MCF 10A (cell line): ENCODE measurements at regions not wholly inside any gene's neighbourhood (a gene's known extent, or its start where the extent isn't known, plus 50 kb on each side); places are given as distances from the start of the nearest gene placed in this dataset.

Experiments used
- BruUV-seq: library from RNA; stranded (reverse); fragments of 400-500 nt; replicated peaks from 2 replicates; lab custom pipeline; 2021; lab: Mats Ljungman, UMichigan
- CTCF ChIA-PET: fragments of 300-600 bp; sonication (Branson Sonifier 250); formaldehyde crosslinking; extraction: SDS; loops from one replicate; lab custom pipeline; 2021; ENCODE audit warnings: antibody characterized with exemption, inconsistent platforms; lab: Yijun Ruan, JAX
- POLR2A ChIA-PET: fragments of 300-600, 350-650 bp; sonication (Branson Sonifier 250); formaldehyde crosslinking; extraction: SDS; loops from one replicate; lab custom pipeline; 2020; ENCODE audit warnings: antibody characterized with exemption, inconsistent platforms; lab: Yijun Ruan, JAX
- DNase-seq: peaks from one replicate; pipeline ENCODE4 v3.0.0-alpha.2; 2018; ENCODE audit not compliant: unreplicated experiment
- H3K27ac Mint-ChIP-seq: one replicate; pipeline ENCODE4 v1.8.0; 2022; ENCODE audit warnings: mild to moderate bottlenecking, low read depth, mixed read lengths; ENCODE audit not compliant: unreplicated experiment
- H3K27me3 Mint-ChIP-seq: one replicate; pipeline ENCODE4 v1.8.0; 2022; ENCODE audit warnings: mixed read lengths; ENCODE audit not compliant: insufficient read depth, unreplicated experiment
- H3K36me3 Mint-ChIP-seq: one replicate; pipeline ENCODE4 v1.8.0; 2022; ENCODE audit warnings: mild to moderate bottlenecking, moderate library complexity, mixed read lengths; ENCODE audit not compliant: insufficient read depth, unreplicated experiment
- H3K4me1 Mint-ChIP-seq: one replicate; pipeline ENCODE4 v1.8.0; 2022; ENCODE audit warnings: mixed read lengths; ENCODE audit not compliant: insufficient read depth, unreplicated experiment
- H3K4me3 Mint-ChIP-seq: one replicate; pipeline ENCODE4 v1.8.0; 2022; ENCODE audit warnings: mild to moderate bottlenecking, moderate library complexity, mixed read lengths; ENCODE audit not compliant: unreplicated experiment
- H3K9me3 Mint-ChIP-seq: one replicate; pipeline ENCODE4 v1.8.0; 2022; ENCODE audit warnings: mixed read lengths; ENCODE audit not compliant: unreplicated experiment
- CTCF ChIP-seq: fragments of 200-600 bp; IDR thresholded peaks from one replicate; pipeline ENCODE4 v1.8.0; 2022; ENCODE audit warnings: antibody characterized with exemption, mild to moderate bottlenecking; ENCODE audit not compliant: unreplicated experiment
- intact Hi-C: fragments of 100-400 bp; cut with micrococcal nuclease; formaldehyde crosslinking; loops from 2 replicates; pipeline ENCODE4 v1.14.1; 2022

GRCh38 chrY:15456491-15456890, 932.2 kb downstream of the NLGN4Y start:
- no peaks in the 10 kb centered on the region for H3K9me3 Mint-ChIP-seq
- H3K4me1 Mint-ChIP-seq, result no peaks in the 10 kb centered on the region
- ChIA-PET POLR2A (no interaction called here), CTCF (no interaction called here)
- intact Hi-C loops, result no loop called here
- no peaks in the 10 kb centered on the region for H3K27me3 Mint-ChIP-seq
- H3K36me3 Mint-ChIP-seq, result no peaks in the 10 kb centered on the region
- H3K27ac Mint-ChIP-seq, result no peak overlapping the region
- BruUV-seq, result no TSS peak
- H3K4me3 Mint-ChIP-seq, result no peak overlapping the region
- no peak for DNase-seq
- TF ChIP-seq CTCF, result no peak

GRCh38 chrY:15457682-15458081, 933.4 kb downstream of the NLGN4Y start:
- DNase-seq, result no peak
- intact Hi-C loops, result no loop called here
- Mint-ChIP-seq H3K9me3 (no peaks in the 10 kb centered on the region), H3K27me3 (no peaks in the 10 kb centered on the region), H3K36me3 (no peaks in the 10 kb centered on the region), H3K27ac (no peak overlapping the region), H3K4me3 (no peak overlapping the region), H3K4me1 (no peaks in the 10 kb centered on the region)
- BruUV-seq, result no TSS peak
- TF ChIP-seq CTCF, result no peak
- CTCF ChIA-PET, result no interaction called here
- POLR2A ChIA-PET, result no interaction called here

- intact Hi-C loops, result no loop called here
- Mint-ChIP-seq H3K27me3 (no peaks in the 10 kb centered on the region), H3K36me3 (no peaks in the 10 kb centered on the region), H3K4me1 (no peaks in the 10 kb centered on the region), H3K27ac (no peak overlapping the region), H3K9me3 (no peaks in the 10 kb centered on the region), H3K4me3 (no peak overlapping the region)
- TF ChIP-seq CTCF, result no peak
- DNase-seq, result no peak
- ChIA-PET CTCF (no interaction called here), POLR2A (no interaction called here)
- BruUV-seq, result no TSS peak
Observed at GRCh38 chrY:15458426-15458825, 934.1 kb downstream of the NLGN4Y start.

GRCh38 chrY:15465880-15466279, 941.6 kb downstream of the NLGN4Y start:
- ChIA-PET POLR2A (no interaction called here), CTCF (no interaction called here)
- no peak for DNase-seq
- Mint-ChIP-seq H3K4me1 (no peaks in the 10 kb centered on the region), H3K36me3 (no peaks in the 10 kb centered on the region), H3K4me3 (no peak overlapping the region), H3K27me3 (no peaks in the 10 kb centered on the region), H3K9me3 (no peaks in the 10 kb centered on the region), H3K27ac (no peak overlapping the region)
- BruUV-seq, result no TSS peak
- TF ChIP-seq CTCF, result no peak
- intact Hi-C loops, result no loop called here
